Activated CD8-positive, alpha-beta memory T cell treated with anti-CD3 and anti-CD28 coated beads, Interleukin-2, amount 10 ng/mL, durations not matched to agents 7 days and 5 days (primary cell): ENCODE measurements at regions not wholly inside any gene's neighbourhood (a gene's known extent, or its start where the extent isn't known, plus 50 kb on each side); places are given as distances from the start of the nearest gene placed in this dataset.

Experiments used
- ATAC-seq: fragments of 150-1000 bp; cut with Tn5 transposase; one replicate; pipeline ENCODE4 v1.10.0; 2021; ENCODE audit warnings: moderate library complexity
- CTCF ChIA-PET: fragments of 350-600 bp; sonication (Branson Sonifier 250); formaldehyde crosslinking; loops from one replicate; lab custom pipeline; 2021; ENCODE audit warnings: antibody characterized with exemption; lab: Charles Lee
- DNase-seq: peaks from one replicate; pipeline ENCODE4 v3.0.0-alpha.2; 2020
- H3K27ac Mint-ChIP-seq: one replicate; pipeline ENCODE4 v1.8.0; 2021; ENCODE audit warnings: mild to moderate bottlenecking, mixed read lengths
- H3K27me3 Mint-ChIP-seq: one replicate; pipeline ENCODE4 v1.8.0; 2021; ENCODE audit warnings: mixed read lengths
- H3K36me3 Mint-ChIP-seq: one replicate; pipeline ENCODE4 v1.8.0; 2021; ENCODE audit warnings: mild to moderate bottlenecking, mixed read lengths
- H3K4me1 Mint-ChIP-seq: one replicate; pipeline ENCODE4 v1.8.0; 2021; ENCODE audit warnings: mixed read lengths
- H3K4me3 Mint-ChIP-seq: one replicate; pipeline ENCODE4 v1.8.0; 2021; ENCODE audit warnings: mild to moderate bottlenecking, moderate library complexity, mixed read lengths
- H3K9me3 Mint-ChIP-seq: one replicate; pipeline ENCODE4 v1.8.0; 2022; ENCODE audit warnings: low read depth, mixed read lengths

- Mint-ChIP-seq H3K36me3 (no peaks in the 10 kb centered on the region), H3K4me1 (no peaks in the 10 kb centered on the region), H3K27me3 (no peaks in the 10 kb centered on the region), H3K9me3 (no peaks in the 10 kb centered on the region), H3K27ac (no peak overlapping the region), H3K4me3 (no peak overlapping the region)
- ATAC-seq (no peak), DNase-seq (no peak)
- CTCF ChIA-PET = no interaction called here
Measured at GRCh38 chr1:217072926-217073325, 349.7 kb upstream of the ESRRG start.

DNA sequence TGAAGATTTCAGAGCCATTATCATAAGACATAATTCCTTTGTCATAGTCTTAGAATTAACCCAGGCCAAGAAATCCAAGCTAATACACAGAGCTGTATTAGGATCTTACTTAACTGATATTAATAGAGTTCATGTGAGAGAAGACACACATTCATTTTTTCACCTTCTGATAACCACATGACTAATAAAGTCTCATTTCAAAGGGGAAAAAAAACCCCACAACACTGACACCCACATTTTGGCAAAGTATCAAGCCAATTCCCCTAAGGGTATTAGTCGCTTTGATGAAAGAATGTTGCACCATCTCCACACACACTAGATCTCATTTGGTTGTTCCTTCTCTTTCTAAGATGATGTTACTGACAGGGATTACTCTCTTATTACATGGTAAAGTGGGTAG is 344.4 kb upstream of the ESRRG start:
- CTCF ChIA-PET = no interaction called here
- ATAC-seq (no peak), DNase-seq (no peak)
- Mint-ChIP-seq H3K27me3 (no peaks in the 10 kb centered on the region), H3K27ac (no peak overlapping the region), H3K9me3 (no peaks in the 10 kb centered on the region), H3K4me1 (no peaks in the 10 kb centered on the region), H3K36me3 (no peaks in the 10 kb centered on the region), H3K4me3 (no peak overlapping the region)

- ATAC-seq = no peak
- no peak overlapping the region for H3K27ac Mint-ChIP-seq
- CTCF ChIA-PET = no interaction called here
- H3K4me1 Mint-ChIP-seq = no peaks in the 10 kb centered on the region
- DNase-seq = no peak
- H3K4me3 Mint-ChIP-seq = no peak overlapping the region
- no peaks in the 10 kb centered on the region for H3K9me3 Mint-ChIP-seq
- no peaks in the 10 kb centered on the region for H3K36me3 Mint-ChIP-seq
- H3K27me3 Mint-ChIP-seq = no peaks in the 10 kb centered on the region
Measured at GRCh38 chr1:217066794-217067193, 343.6 kb upstream of the ESRRG start.

- Mint-ChIP-seq H3K9me3 (no peaks in the 10 kb centered on the region), H3K27me3 (no peaks in the 10 kb centered on the region), H3K4me1 (no peaks in the 10 kb centered on the region), H3K36me3 (no peaks in the 10 kb centered on the region), H3K4me3 (no peak overlapping the region), H3K27ac (no peak overlapping the region)
- ATAC-seq = no peak
- DNase-seq = no peak
- CTCF ChIA-PET = no interaction called here
Measured at GRCh38 chr1:217063172-217063908, 340.1 kb upstream of the ESRRG start.

- H3K4me1 Mint-ChIP-seq = no peaks in the 10 kb centered on the region
- CTCF ChIA-PET = no interaction called here
- H3K36me3 Mint-ChIP-seq = no peaks in the 10 kb centered on the region
- H3K27ac Mint-ChIP-seq = no peak overlapping the region
- DNase-seq = no peak
- ATAC-seq = no peak
- H3K4me3 Mint-ChIP-seq = no peak overlapping the region
- H3K27me3 Mint-ChIP-seq = no peaks in the 10 kb centered on the region
- H3K9me3 Mint-ChIP-seq = no peaks in the 10 kb centered on the region
Measured at GRCh38 chr1:217062586-217062985, 339.4 kb upstream of the ESRRG start.

DNA sequence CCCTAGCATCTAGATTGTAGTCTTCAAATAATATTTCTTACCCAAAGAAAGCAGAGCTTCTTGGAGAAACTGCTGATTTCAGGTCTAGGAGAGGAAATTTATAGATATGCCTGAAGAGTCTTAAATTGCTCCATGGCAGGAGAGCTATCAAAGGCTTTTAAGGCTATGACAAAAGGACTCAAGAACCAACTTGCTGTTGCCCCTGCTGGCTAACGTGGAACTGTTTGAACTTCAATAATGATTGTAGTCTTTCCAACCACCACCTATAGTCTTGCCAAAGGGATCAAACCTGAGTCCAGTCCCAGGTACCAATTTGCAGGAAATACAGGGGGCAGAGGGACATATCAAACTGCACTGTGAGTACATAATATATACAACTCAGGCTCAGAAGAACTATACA is 336.2 kb upstream of the ESRRG start:
- Mint-ChIP-seq H3K4me1 (no peaks in the 10 kb centered on the region), H3K4me3 (no peak overlapping the region), H3K36me3 (no peaks in the 10 kb centered on the region), H3K27ac (no peak overlapping the region), H3K9me3 (no peaks in the 10 kb centered on the region), H3K27me3 (no peaks in the 10 kb centered on the region)
- no peak for DNase-seq
- CTCF ChIA-PET = no interaction called here
- no peak for ATAC-seq

DNA sequence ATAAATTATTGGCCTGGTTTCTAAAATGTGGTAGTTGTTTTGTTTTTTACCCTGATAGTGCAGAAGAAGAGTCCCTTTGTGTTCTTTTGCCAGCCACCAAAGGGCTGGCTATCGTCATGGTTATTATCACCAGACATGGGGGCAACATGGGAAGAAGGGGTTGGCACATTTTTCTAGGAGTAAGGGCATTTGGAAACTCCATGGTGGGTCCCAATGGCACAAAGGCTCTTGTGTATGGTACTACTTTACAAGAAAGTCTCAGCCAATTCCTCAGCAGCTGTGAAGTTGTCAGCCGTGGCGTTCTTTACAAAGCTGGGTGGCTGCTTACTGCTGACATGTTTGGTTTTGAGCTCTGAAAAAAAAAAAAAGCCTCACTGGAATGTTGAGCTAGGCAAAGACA is 330.4 kb upstream of the ESRRG start:
- Mint-ChIP-seq H3K36me3 (no peaks in the 10 kb centered on the region), H3K4me1 (no peaks in the 10 kb centered on the region), H3K27me3 (no peaks in the 10 kb centered on the region), H3K4me3 (no peak overlapping the region), H3K27ac (no peak overlapping the region), H3K9me3 (no peaks in the 10 kb centered on the region)
- ATAC-seq = no peak
- no peak for DNase-seq
- CTCF ChIA-PET = no interaction called here

DNA sequence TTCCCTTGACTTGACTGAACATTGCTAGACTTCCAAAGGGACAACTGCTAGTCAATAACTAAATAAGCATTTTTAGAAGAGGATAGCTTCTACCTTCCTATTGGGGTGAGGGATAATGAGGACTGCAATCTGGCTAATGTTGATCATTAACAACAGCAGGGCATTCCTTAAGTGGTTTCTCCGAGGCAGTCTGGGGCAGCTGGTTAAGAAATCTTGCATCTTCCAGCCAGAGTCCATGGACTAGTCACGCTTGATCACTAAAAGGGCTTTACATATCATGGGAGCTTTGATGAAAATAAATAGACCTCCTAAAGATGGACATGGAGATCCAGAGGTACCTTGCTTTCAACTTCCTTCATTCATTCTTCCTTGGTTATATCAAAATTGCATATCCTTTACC is 329.4 kb upstream of the ESRRG start:
- no peaks in the 10 kb centered on the region for H3K36me3 Mint-ChIP-seq
- CTCF ChIA-PET = no interaction called here
- H3K4me1 Mint-ChIP-seq = no peaks in the 10 kb centered on the region
- H3K4me3 Mint-ChIP-seq = no peak overlapping the region
- no peaks in the 10 kb centered on the region for H3K27me3 Mint-ChIP-seq
- H3K9me3 Mint-ChIP-seq = no peaks in the 10 kb centered on the region
- H3K27ac Mint-ChIP-seq = no peak overlapping the region
- DNase-seq (no peak), ATAC-seq (no peak)

- no peak for ATAC-seq
- CTCF ChIA-PET = no interaction called here
- DNase-seq = no peak
- no peaks in the 10 kb centered on the region for H3K4me1 Mint-ChIP-seq
- no peaks in the 10 kb centered on the region for H3K36me3 Mint-ChIP-seq
- no peaks in the 10 kb centered on the region for H3K27me3 Mint-ChIP-seq
- no peak overlapping the region for H3K4me3 Mint-ChIP-seq
- no peak overlapping the region for H3K27ac Mint-ChIP-seq
- no peaks in the 10 kb centered on the region for H3K9me3 Mint-ChIP-seq
Measured at GRCh38 chr1:217052196-217052595, 329.0 kb upstream of the ESRRG start.

DNA sequence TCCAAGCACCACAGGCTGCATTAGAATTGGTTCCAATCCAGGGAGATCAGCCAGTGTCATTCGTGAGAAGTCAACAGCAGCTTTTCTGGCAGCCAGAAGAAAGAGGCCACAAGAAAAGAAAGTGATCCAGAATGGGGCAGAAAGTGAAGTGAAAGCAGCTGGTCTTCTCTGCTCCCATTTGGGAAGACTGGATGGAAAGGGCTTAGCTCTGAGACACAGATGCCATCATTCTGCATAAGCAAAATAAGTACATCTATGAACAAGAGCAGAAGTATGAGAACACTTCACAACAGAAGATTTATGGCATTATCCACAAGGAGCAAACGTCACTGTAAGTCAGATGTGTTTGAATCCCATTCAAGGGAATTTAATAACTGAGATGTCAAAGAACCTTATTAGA is 326.5 kb upstream of the ESRRG start:
- ATAC-seq (no peak), DNase-seq (no peak)
- Mint-ChIP-seq H3K27ac (no peak overlapping the region), H3K27me3 (no peaks in the 10 kb centered on the region), H3K9me3 (no peaks in the 10 kb centered on the region), H3K36me3 (no peaks in the 10 kb centered on the region), H3K4me3 (no peak overlapping the region), H3K4me1 (no peaks in the 10 kb centered on the region)
- CTCF ChIA-PET = no interaction called here

- no peak overlapping the region for H3K27ac Mint-ChIP-seq
- DNase-seq (no peak), ATAC-seq (no peak)
- no peaks in the 10 kb centered on the region for H3K36me3 Mint-ChIP-seq
- H3K9me3 Mint-ChIP-seq = no peaks in the 10 kb centered on the region
- no peak overlapping the region for H3K4me3 Mint-ChIP-seq
- CTCF ChIA-PET = no interaction called here
- H3K27me3 Mint-ChIP-seq = no peaks in the 10 kb centered on the region
- no peaks in the 10 kb centered on the region for H3K4me1 Mint-ChIP-seq
Measured at GRCh38 chr1:217049081-217049480, 325.9 kb upstream of the ESRRG start.

GRCh38 chr1:217048104-217048707 is 325.0 kb upstream of the ESRRG start:
- no peak for ATAC-seq
- H3K4me1 Mint-ChIP-seq = no peaks in the 10 kb centered on the region
- H3K36me3 Mint-ChIP-seq = no peaks in the 10 kb centered on the region
- CTCF ChIA-PET = no interaction called here
- no peak for DNase-seq
- no peaks in the 10 kb centered on the region for H3K9me3 Mint-ChIP-seq
- no peaks in the 10 kb centered on the region for H3K27me3 Mint-ChIP-seq
- H3K4me3 Mint-ChIP-seq = no peak overlapping the region
- no peak overlapping the region for H3K27ac Mint-ChIP-seq

DNA sequence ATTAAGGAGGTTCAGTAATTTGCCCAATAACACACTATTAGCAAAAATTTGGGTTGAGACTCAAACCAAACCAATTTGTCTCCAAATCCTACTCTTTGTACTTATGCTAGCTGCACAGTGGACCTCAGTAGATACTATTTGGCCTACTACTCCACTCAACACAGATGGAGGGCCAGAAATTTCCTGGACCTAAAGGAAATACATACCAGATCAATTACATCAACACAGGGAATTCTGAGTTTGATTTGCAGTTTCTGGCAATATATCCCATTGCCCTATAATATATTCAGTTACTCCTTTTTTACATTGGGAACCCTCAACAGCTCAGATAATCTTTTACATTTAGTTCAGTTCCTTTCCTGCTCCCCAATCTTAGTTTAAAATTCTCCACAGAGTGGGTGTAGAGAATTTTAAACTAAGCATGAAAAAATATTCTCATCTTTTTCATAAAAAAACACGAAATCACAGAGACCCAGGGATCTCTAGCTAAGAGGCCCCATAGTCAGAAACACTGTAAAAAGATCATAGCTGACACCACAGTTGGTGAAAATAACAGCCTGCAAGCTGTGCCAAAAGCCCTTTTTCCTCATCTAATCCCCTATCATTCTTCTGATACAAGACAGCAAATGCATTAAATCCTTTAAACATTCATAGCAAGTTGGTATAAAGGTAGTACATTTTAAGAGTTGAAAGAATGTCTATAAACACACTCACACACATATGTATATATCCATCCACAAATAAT is 317.7 kb upstream of the ESRRG start:
- Mint-ChIP-seq H3K9me3 (peaks cover 11% of the 10 kb centered on the region), H3K36me3 (no peaks in the 10 kb centered on the region), H3K4me3 (no peak overlapping the region), H3K27ac (no peak overlapping the region), H3K27me3 (no peaks in the 10 kb centered on the region), H3K4me1 (no peaks in the 10 kb centered on the region)
- DNase-seq = no peak
- no peak for ATAC-seq
- CTCF ChIA-PET = no interaction called here

- ATAC-seq = no peak
- peaks cover 11% of the 10 kb centered on the region for H3K9me3 Mint-ChIP-seq
- no peak overlapping the region for H3K27ac Mint-ChIP-seq
- DNase-seq = no peak
- no peak overlapping the region for H3K4me3 Mint-ChIP-seq
- no peaks in the 10 kb centered on the region for H3K4me1 Mint-ChIP-seq
- no peaks in the 10 kb centered on the region for H3K36me3 Mint-ChIP-seq
- H3K27me3 Mint-ChIP-seq = no peaks in the 10 kb centered on the region
- CTCF ChIA-PET = no interaction called here
Measured at GRCh38 chr1:217039926-217040325, 316.7 kb upstream of the ESRRG start.
